Tibial nerve (tissue), 4 donors: ENCODE measurements at regions not wholly inside any gene's neighbourhood (a gene's known extent, or its start where the extent isn't known, plus 50 kb on each side); places are given as distances from the start of the nearest gene placed in this dataset.

Experiments
- CTCF ChIP-seq, 5 experiments: fragments of 200-600 bp in 3 of 5; fragments of 450-650 bp in 2 of 5; sonication (generic) in 3 of 5; IDR thresholded peaks; one replicate each; pipeline ENCODE4 v1.5.1; 2016 to 2019; ENCODE audit warnings: antibody characterized with exemption in 5 of 5, mild to moderate bottlenecking in 3 of 5, moderate library complexity in 2 of 5
- EP300 ChIP-seq, 2 donors: sonication (generic); formaldehyde crosslinking; IDR thresholded peaks; one replicate each; pipeline ENCODE4 v1.6.1; 2017; ENCODE audit warnings: antibody characterized with exemption in 2 of 2, mild to moderate bottlenecking in 1 of 2
- POLR2A ChIP-seq, 2 donors: fragments of 450-650 bp; IDR thresholded peaks; one replicate each; pipeline ENCODE4 v1.6.1; 2017; ENCODE audit warnings: antibody characterized with exemption in 2 of 2, mild to moderate bottlenecking in 2 of 2, moderate library complexity in 2 of 2

GRCh38 chr14:71526388-71526787 lies 405.8 kb upstream of the RGS6 start:
- TF ChIP-seq CTCF (IDR thresholded peaks at IDR 0.05) (no peak), EP300 (IDR thresholded peaks at IDR 0.05) (no peak), POLR2A (IDR thresholded peaks at IDR 0.05) (no peak)
